K562 (cell line): ENCODE measurements at regions not wholly inside any gene's neighbourhood (a gene's known extent, or its start where the extent isn't known, plus 50 kb on each side); places are given as distances from the start of the nearest gene placed in this dataset.

Experiments
- ATAC-seq: fragments of 200-7000 bp; cut with Tn5 transposase; 3 replicates; pipeline ENCODE4 v1.9.1; 2020; ENCODE audit warnings: moderate library complexity
- BruUV-seq: library from RNA; stranded (reverse); fragments of 400-500 nt; replicated peaks from 2 replicates; lab custom pipeline; 2021; lab: Mats Ljungman, UMichigan
- CTCF ChIA-PET: fragments of 300-600 bp; formaldehyde crosslinking; extraction: SDS; loops from one replicate; lab custom pipeline; 2021; ENCODE audit warnings: low intra/inter-chr PET ratio; lab: Yijun Ruan, JAX
- POLR2A ChIA-PET: fragments of 300-600, 350-650 bp; sonication (Branson Sonifier 250); formaldehyde crosslinking; extraction: SDS; loops from one replicate; lab custom pipeline; 2021; ENCODE audit warnings: antibody characterized with exemption, inconsistent platforms; lab: Yijun Ruan, JAX
- DNase-seq, 4 experiments: peaks; one replicate each; pipeline versions ENCODE4 v3.0.0 to v3.0.0-alpha.2; 2011 to 2018; ENCODE audit warnings: low spot score in 3 of 4, mixed read lengths in 3 of 4; ENCODE audit errors: extremely low read depth in 1 of 4
- FAIRE-seq: peaks from 2 replicates; lab custom pipeline; 2011; peaks lifted over from hg19 to GRCh38; lab: Jason Lieb, UNC
- H2AFZ ChIP-seq: 2 replicates; pipeline ENCODE4 v1.6.0; 2011; ENCODE audit warnings: low read depth, low read length, control low read depth, inconsistent platforms
- H3K27ac ChIP-seq: fragments of 200-600 bp; 3 replicates; pipeline ENCODE4 v1.8.0; 2011; ENCODE audit warnings: low read depth, mild to moderate bottlenecking, control low read depth, inconsistent platforms, low read length, moderate library complexity, mixed read lengths; ENCODE audit errors: extremely low read depth
- H3K27me3 ChIP-seq, 2 experiments: fragments of 300-600 bp in 1 of 2; 2 replicates in 1 of 2; 3 replicates in 1 of 2; pipeline versions ENCODE4 v1.6.0 to v1.8.0; 2011; ENCODE audit warnings: inconsistent platforms in 2 of 2, low read length in 2 of 2, mild to moderate bottlenecking in 1 of 2, mixed read lengths in 1 of 2, moderate library complexity in 1 of 2; ENCODE audit not compliant: control insufficient read depth in 2 of 2, insufficient read depth in 2 of 2
- H3K36me3 ChIP-seq: fragments of 300-600 bp; 3 replicates; pipeline ENCODE4 v1.8.0; 2011; ENCODE audit warnings: mild to moderate bottlenecking, low read length, inconsistent platforms; ENCODE audit not compliant: control insufficient read depth, insufficient read depth
- H3K4me1 ChIP-seq, 2 experiments: fragments of 200-600 bp in 1 of 2; replicated peaks in 1 of 2; 2 replicates in 1 of 2; 3 replicates in 1 of 2; pipeline versions ENCODE4 v1.5.1 to v1.8.0; 2011; ENCODE audit warnings: inconsistent platforms in 2 of 2, low read length in 2 of 2, mild to moderate bottlenecking in 1 of 2, mixed read lengths in 1 of 2, moderate library complexity in 1 of 2; ENCODE audit not compliant: control insufficient read depth in 2 of 2, insufficient read depth in 2 of 2
- H3K4me2 ChIP-seq: 2 replicates; pipeline ENCODE4 v1.6.1; 2011; ENCODE audit warnings: low read length, control low read depth, inconsistent platforms, mixed read lengths; ENCODE audit not compliant: insufficient read depth
- H3K4me3 ChIP-seq: fragments of 200-600 bp; sonication (generic), shearing (Covaris generic); 2 replicates; pipeline ENCODE4 v1.5.1; 2016; ENCODE audit warnings: control low read depth, inconsistent platforms
- H3K79me2 ChIP-seq: fragments of 200-600 bp; 3 replicates; pipeline ENCODE4 v1.8.0; 2011; ENCODE audit warnings: low read length, inconsistent platforms; ENCODE audit not compliant: control insufficient read depth, insufficient read depth
- H3K9ac ChIP-seq, 2 experiments: 2 replicates each; pipeline versions ENCODE4 v1.6.0 to v1.6.1; 2011; ENCODE audit warnings: low read depth in 2 of 2, low read length in 2 of 2, control low read depth in 1 of 2, inconsistent platforms in 1 of 2, mild to moderate bottlenecking in 1 of 2, mixed read lengths in 1 of 2; ENCODE audit not compliant: insufficient read depth in 1 of 2
- H3K9me1 ChIP-seq: one replicate; pipeline ENCODE4 v1.6.0; 2011; ENCODE audit warnings: inconsistent platforms, mild to moderate bottlenecking, low read length, moderate library complexity; ENCODE audit not compliant: control insufficient read depth, insufficient read depth
- H3K9me3 ChIP-seq: replicated peaks from 2 replicates; pipeline ENCODE4 v1.5.1; 2011; ENCODE audit warnings: low read depth, low read length, inconsistent platforms; ENCODE audit not compliant: control insufficient read depth, insufficient read depth
- H4K20me1 ChIP-seq: replicated peaks from 2 replicates; pipeline ENCODE4 v1.6.1; 2011; ENCODE audit warnings: low read length, inconsistent platforms, mixed read lengths; ENCODE audit not compliant: control insufficient read depth, insufficient read depth
- POLR3G ChIP-seq: IDR thresholded peaks from 2 replicates; pipeline ENCODE4 v1.6.1; 2011; ENCODE audit not compliant: insufficient read length, insufficient replicate concordance; ENCODE audit errors: extremely low read depth
- SETDB1 ChIP-seq: IDR thresholded peaks from one replicate; pipeline ENCODE4 v1.6.1; 2012; ENCODE audit warnings: low read length, control low read depth, inconsistent platforms
- SPI1 ChIP-seq: IDR thresholded peaks from 2 replicates; pipeline ENCODE4 v1.6.1; 2011; ENCODE audit warnings: low read depth, low read length, control low read depth, borderline replicate concordance
- TCFL5 ChIP-seq: fragments of 250-450 bp; sonication (Bioruptor Pico); conservative IDR thresholded peaks from 2 replicates; pipeline ENCODE4 v1.6.1; 2021; ENCODE audit warnings: mild to moderate bottlenecking, moderate library complexity, matching md5 sums
- TRIM28 ChIP-seq: fragments of 450-650 bp; IDR thresholded peaks from 2 replicates; pipeline ENCODE4 v1.6.1; 2017
- ZNF583 ChIP-seq: fragments of 250-450 bp; sonication (Bioruptor Pico); IDR thresholded peaks from 2 replicates; pipeline ENCODE4 v1.4.0; 2020
- WGBS: fragments of 100-300 bp; shearing (Covaris generic); methylation state at CpG from one replicate; pipeline ENCODE4 v1.1.6; 2016; ENCODE audit warnings: low coverage, mixed read lengths; ENCODE audit not compliant: insufficient coverage; ENCODE audit errors: missing lambda C conversion rate; 5-methylcytosine and 5-hydroxymethylcytosine counted together
- in situ Hi-C: fragments of 300-500 bp; cut with MboI; formaldehyde crosslinking; loops from 4 replicates; pipeline ENCODE4 v1.15.0; 2018; ENCODE audit warnings: inconsistent platforms, mixed read lengths
- intact Hi-C: fragments of 100-400 bp; cut with micrococcal nuclease; formaldehyde crosslinking; loops from 2 replicates; pipeline ENCODE4 v1.14.2; 2022
- TF ChIP-seq, protein P1 (sequence below): fragments of 250-450 bp; sonication (Bioruptor Pico); IDR thresholded peaks from 2 replicates; pipeline ENCODE4 v1.8.0; 2022; ENCODE audit warnings: inconsistent platforms, mild to moderate bottlenecking, moderate library complexity, borderline replicate concordance
- TF ChIP-seq, protein P2 (sequence below): fragments of 250-450 bp; sonication (Bioruptor Pico); IDR thresholded peaks from 2 replicates; pipeline ENCODE4 v1.4.0; 2020; ENCODE audit warnings: mild to moderate bottlenecking

DNA sequence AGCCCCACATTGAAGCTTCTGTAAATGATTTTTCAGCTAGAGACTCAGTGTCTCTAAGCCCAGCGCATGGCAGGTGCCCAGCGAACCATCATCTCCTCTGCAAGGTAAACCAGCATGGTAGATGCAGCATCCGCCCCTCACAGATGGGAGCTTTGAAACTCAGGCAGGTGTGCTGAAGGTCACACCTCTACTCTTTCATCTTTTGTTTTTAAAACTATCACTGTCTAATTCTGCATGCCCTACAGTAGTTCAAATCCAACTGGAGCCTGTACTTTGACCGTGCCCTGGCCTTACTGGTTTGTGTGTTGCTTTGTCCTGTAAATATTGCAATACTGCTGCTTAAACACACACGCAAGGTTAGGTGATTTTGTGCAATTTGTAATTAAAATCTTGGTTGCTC, 831.1 kb downstream of the GALR1 start:
- TF ChIP-seq SETDB1, result no peak
- TF ChIP-seq, protein P1, sequence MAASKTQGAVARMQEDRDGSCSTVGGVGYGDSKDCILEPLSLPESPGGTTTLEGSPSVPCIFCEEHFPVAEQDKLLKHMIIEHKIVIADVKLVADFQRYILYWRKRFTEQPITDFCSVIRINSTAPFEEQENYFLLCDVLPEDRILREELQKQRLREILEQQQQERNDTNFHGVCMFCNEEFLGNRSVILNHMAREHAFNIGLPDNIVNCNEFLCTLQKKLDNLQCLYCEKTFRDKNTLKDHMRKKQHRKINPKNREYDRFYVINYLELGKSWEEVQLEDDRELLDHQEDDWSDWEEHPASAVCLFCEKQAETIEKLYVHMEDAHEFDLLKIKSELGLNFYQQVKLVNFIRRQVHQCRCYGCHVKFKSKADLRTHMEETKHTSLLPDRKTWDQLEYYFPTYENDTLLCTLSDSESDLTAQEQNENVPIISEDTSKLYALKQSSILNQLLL (CRISPR knock-in tag), result no peak
- TF ChIP-seq SPI1, result no peak
- TF ChIP-seq, protein P2, sequence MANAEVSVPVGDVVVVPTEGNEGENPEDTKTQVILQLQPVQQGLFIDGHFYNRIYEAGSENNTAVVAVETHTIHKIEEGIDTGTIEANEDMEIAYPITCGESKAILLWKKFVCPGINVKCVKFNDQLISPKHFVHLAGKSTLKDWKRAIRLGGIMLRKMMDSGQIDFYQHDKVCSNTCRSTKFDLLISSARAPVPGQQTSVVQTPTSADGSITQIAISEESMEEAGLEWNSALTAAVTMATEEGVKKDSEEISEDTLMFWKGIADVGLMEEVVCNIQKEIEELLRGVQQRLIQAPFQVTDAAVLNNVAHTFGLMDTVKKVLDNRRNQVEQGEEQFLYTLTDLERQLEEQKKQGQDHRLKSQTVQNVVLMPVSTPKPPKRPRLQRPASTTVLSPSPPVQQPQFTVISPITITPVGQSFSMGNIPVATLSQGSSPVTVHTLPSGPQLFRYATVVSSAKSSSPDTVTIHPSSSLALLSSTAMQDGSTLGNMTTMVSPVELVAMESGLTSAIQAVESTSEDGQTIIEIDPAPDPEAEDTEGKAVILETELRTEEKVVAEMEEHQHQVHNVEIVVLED, result no peak
- TF ChIP-seq TCFL5, result no peak
- TF ChIP-seq TRIM28, result no peak
- TF ChIP-seq POLR3G, result no peak
- TF ChIP-seq ZNF583 (CRISPR knock-in tag), result no peak
- Histone ChIP-seq H4K20me1 (no peaks in the 10 kb centered on the region), H3K4me1 (no peaks in the 10 kb centered on the region), H2AFZ (no peak overlapping the region), H3K79me2 (no peaks in the 10 kb centered on the region), H3K4me2 (no peak overlapping the region), H3K4me3 (no peak overlapping the region), H3K27me3 (peaks cover 8 to 40% of the 10 kb centered on the region in 2 experiments; a peak in 4 of 5 replicates), H3K36me3 (no peaks in the 10 kb centered on the region), H3K9ac (no peak overlapping the region), H3K9me3 (no peaks in the 10 kb centered on the region), H3K9me1 (no peaks in the 10 kb centered on the region), H3K27ac (no peak overlapping the region)
- intact Hi-C loops (no loop called here), in situ Hi-C loops (no loop called here)
- 0% methylated on average over 5 of the region's 5 CpGs for WGBS
- no peak for FAIRE-seq
- no TSS peak for BruUV-seq
- ATAC-seq, result no peak
- ChIA-PET CTCF (interaction anchor here (0.5 kb wide), 1 partner anchor 124 kb away, joined by 3 read pairs; no protein-coding TSS in a partner anchor), POLR2A (interaction anchor here (0.6 kb wide), 1 partner anchor 1518 kb away, joined by 3 read pairs; no protein-coding TSS in a partner anchor)
- no peak for DNase-seq
